A549 (cell line): ENCODE measurements at regions not wholly inside any gene's neighbourhood (a gene's known extent, or its start where the extent isn't known, plus 50 kb on each side); places are given as distances from the start of the nearest gene placed in this dataset.

ENCODE experiments used
- CBX8 ChIP-seq: fragments of 200-600 bp; sonication (generic); IDR thresholded peaks from 2 replicates; pipeline ENCODE4 v1.6.1; 2016
- CEBPB ChIP-seq, 2 experiments: fragments of >200 bp in 1 of 2; sonication (Bioruptor Twin) in 1 of 2; formaldehyde crosslinking in 1 of 2; IDR thresholded peaks; 2 replicates each; pipeline ENCODE4 v1.6.1; 2012 to 2016
- EP300 ChIP-seq, 2 experiments: fragments of >200 bp; sonication (Bioruptor Twin); formaldehyde crosslinking; IDR thresholded peaks; 2 replicates in 1 of 2; 3 replicates in 1 of 2; pipeline ENCODE4 v1.6.1; 2016 to 2017
- MAFK ChIP-seq: fragments of 450-650 bp; IDR thresholded peaks from 2 replicates; pipeline ENCODE4 v1.6.1; 2014; ENCODE audit not compliant: partially characterized antibody
- MYC ChIP-seq: IDR thresholded peaks from 2 replicates; pipeline ENCODE4 v1.6.1; 2012; ENCODE audit warnings: mild to moderate bottlenecking, inconsistent platforms, low read length, improper control_type of control experiment, borderline replicate concordance
- POLR2A ChIP-seq: IDR thresholded peaks from 2 replicates; pipeline ENCODE4 v1.6.1; 2012; ENCODE audit warnings: mild to moderate bottlenecking, low read length
- POLR2AphosphoS2 ChIP-seq: conservative IDR thresholded peaks from 2 replicates; pipeline ENCODE4 v1.6.1; 2012; ENCODE audit warnings: low read length, improper control_type of control experiment, inconsistent platforms
- RAD21 ChIP-seq, 2 experiments: fragments of >200 bp in 1 of 2; sonication (Bioruptor Twin) in 1 of 2; formaldehyde crosslinking in 1 of 2; IDR thresholded peaks in 1 of 2; conservative IDR thresholded peaks in 1 of 2; 2 replicates in 1 of 2; 3 replicates in 1 of 2; pipeline ENCODE4 v1.6.1; 2012 to 2018; ENCODE audit warnings: inconsistent platforms in 1 of 2
- SREBF2 ChIP-seq: fragments of 450-650 bp; IDR thresholded peaks from 2 replicates; pipeline ENCODE4 v1.6.1; 2014; ENCODE audit warnings: mild to moderate bottlenecking, moderate library complexity
- TP53 ChIP-seq: fragments of 250-450 bp; sonication (Bioruptor Pico); IDR thresholded peaks from 2 replicates; pipeline ENCODE4 v1.5.0; 2021; ENCODE audit warnings: mild to moderate bottlenecking, moderate library complexity
- TF ChIP-seq, protein P1 (sequence below): fragments of 250-450 bp; sonication (Bioruptor Pico); IDR thresholded peaks from 2 replicates; pipeline ENCODE4 v1.5.0; 2021; ENCODE audit warnings: mild to moderate bottlenecking, moderate library complexity, borderline replicate concordance
- TF ChIP-seq, protein P2 (sequence below): IDR thresholded peaks from 2 replicates; pipeline ENCODE4 v1.6.1; 2012; ENCODE audit warnings: low read depth, borderline replicate concordance
- TF ChIP-seq, protein P3 (sequence below): fragments of >200 bp; sonication (Bioruptor Twin); formaldehyde crosslinking; IDR thresholded peaks from 3 replicates; pipeline ENCODE4 v1.5.1; 2016

DNA sequence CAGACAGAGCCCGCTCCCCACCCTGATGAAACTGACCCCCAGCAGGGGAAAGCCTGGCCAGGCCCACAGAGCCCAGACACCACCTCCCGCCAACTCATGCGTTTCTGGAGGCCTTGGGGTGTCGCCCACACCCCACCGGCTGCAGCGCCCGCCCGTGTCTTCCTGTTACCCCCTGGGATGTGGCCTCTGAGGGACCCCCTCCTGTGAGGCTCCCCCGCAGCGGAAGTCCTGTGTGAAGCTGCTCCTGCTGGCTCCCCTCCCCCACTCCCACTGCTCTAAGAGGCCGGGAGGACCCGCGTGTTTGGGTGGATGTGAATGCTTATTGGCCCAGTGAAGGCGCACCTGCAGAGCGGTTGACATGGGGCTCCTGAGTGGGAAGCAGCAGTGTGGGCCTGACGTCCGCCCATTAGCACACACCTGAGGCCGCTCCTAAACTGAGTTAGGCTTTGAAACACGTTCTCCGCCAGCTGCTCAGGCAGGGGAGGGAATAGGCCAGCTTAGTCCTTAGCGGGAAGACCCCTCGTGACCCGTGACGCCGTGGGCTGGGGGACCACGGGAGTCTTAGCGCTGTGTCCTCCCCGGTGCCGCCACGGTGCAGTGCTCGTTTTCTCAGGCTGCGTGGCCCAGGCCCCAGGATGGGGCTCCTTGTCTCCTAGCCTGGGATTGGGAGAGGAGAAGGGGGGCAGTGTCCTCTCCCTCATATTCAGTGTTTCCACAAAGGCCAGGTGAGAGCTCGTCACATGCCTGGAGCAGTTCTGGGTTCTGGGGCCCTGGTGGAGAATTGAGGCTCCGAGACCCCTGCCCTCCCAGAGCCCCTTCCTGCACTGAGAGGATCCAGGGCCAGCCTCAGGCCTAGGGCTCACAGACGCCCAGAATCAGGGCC, 323.4 kb upstream of the SFSWAP start:
- TF ChIP-seq CBX8 (no peak), RAD21 (conservative IDR thresholded peaks at IDR 0.05 in 1 of 2, IDR thresholded peaks at IDR 0.05 in 1 of 2) (no peak), MAFK (no peak), POLR2AphosphoS2 (no peak), EP300 (IDR thresholded peaks at IDR 0.05) (no peak), SREBF2 (no peak), TP53 (CRISPR knock-in tag) (no peak), MYC (no peak), POLR2A (no peak), CEBPB (IDR thresholded peaks at IDR 0.05) (no peak)
- TF ChIP-seq, protein P1, sequence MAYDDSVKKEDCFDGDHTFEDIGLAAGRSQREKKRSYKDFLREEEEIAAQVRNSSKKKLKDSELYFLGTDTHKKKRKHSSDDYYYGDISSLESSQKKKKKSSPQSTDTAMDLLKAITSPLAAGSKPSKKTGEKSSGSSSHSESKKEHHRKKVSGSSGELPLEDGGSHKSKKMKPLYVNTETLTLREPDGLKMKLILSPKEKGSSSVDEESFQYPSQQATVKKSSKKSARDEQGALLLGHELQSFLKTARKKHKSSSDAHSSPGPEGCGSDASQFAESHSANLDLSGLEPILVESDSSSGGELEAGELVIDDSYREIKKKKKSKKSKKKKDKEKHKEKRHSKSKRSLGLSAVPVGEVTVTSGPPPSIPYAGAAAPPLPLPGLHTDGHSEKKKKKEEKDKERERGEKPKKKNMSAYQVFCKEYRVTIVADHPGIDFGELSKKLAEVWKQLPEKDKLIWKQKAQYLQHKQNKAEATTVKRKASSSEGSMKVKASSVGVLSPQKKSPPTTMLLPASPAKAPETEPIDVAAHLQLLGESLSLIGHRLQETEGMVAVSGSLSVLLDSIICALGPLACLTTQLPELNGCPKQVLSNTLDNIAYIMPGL (CRISPR knock-in tag): no peak
- TF ChIP-seq, protein P2, sequence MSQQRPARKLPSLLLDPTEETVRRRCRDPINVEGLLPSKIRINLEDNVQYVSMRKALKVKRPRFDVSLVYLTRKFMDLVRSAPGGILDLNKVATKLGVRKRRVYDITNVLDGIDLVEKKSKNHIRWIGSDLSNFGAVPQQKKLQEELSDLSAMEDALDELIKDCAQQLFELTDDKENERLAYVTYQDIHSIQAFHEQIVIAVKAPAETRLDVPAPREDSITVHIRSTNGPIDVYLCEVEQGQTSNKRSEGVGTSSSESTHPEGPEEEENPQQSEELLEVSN: no peak
- TF ChIP-seq, protein P3, sequence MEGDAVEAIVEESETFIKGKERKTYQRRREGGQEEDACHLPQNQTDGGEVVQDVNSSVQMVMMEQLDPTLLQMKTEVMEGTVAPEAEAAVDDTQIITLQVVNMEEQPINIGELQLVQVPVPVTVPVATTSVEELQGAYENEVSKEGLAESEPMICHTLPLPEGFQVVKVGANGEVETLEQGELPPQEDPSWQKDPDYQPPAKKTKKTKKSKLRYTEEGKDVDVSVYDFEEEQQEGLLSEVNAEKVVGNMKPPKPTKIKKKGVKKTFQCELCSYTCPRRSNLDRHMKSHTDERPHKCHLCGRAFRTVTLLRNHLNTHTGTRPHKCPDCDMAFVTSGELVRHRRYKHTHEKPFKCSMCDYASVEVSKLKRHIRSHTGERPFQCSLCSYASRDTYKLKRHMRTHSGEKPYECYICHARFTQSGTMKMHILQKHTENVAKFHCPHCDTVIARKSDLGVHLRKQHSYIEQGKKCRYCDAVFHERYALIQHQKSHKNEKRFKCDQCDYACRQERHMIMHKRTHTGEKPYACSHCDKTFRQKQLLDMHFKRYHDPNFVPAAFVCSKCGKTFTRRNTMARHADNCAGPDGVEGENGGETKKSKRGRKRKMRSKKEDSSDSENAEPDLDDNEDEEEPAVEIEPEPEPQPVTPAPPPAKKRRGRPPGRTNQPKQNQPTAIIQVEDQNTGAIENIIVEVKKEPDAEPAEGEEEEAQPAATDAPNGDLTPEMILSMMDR: no peak
